ENCODE measurements at regions not wholly inside any gene's neighbourhood (a gene's known extent, or its start where the extent isn't known, plus 50 kb on each side); places are given as distances from the start of the nearest gene placed in this dataset.
A peak's percentile ranks its signal among the peaks of the same experiment; 100 is the strongest.

GRCh38 chr6:166688901-166689300, 61.9 kb upstream of the RPS6KA2 start:
- intact Hi-C loops (cut with DNase I), result no loop called here
- ATAC-seq, result no peak
- Histone ChIP-seq H3K36me3 (no peaks in the 10 kb centered on the region), H3K4me3 (no peak overlapping the region), H3K4me1 (peaks cover 6% of the 10 kb centered on the region), H3K27ac (no peak overlapping the region), H3K27me3 (no peaks in the 10 kb centered on the region), H3K9me3 (no peaks in the 10 kb centered on the region)
- no peak for TF ChIP-seq CTCF (IDR thresholded peaks at IDR 0.05)
- peak; percentile 32 for DNase-seq

- no peaks in the 10 kb centered on the region for H3K9me3 ChIP-seq
- ATAC-seq (no peak), DNase-seq (no peak)
- H3K4me1 ChIP-seq, result peaks cover 6% of the 10 kb centered on the region
- H3K27ac ChIP-seq, result no peak overlapping the region
- no peaks in the 10 kb centered on the region for H3K36me3 ChIP-seq
- intact Hi-C loops (cut with DNase I), result no loop called here
- H3K4me3 ChIP-seq, result no peak overlapping the region
- H3K27me3 ChIP-seq, result no peaks in the 10 kb centered on the region
- TF ChIP-seq CTCF (IDR thresholded peaks at IDR 0.05), result no peak
Measured at GRCh38 chr6:166687879-166688205, 60.8 kb upstream of the RPS6KA2 start.

- intact Hi-C loops (cut with DNase I), result no loop called here
- Histone ChIP-seq H3K36me3 (no peaks in the 10 kb centered on the region), H3K27ac (no peak overlapping the region), H3K9me3 (no peaks in the 10 kb centered on the region), H3K4me1 (peaks cover 6% of the 10 kb centered on the region), H3K27me3 (no peaks in the 10 kb centered on the region), H3K4me3 (no peak overlapping the region)
- ATAC-seq (no peak), DNase-seq (peak; percentile 50)
- no peak for TF ChIP-seq CTCF (IDR thresholded peaks at IDR 0.05)
Measured at GRCh38 chr6:166687070-166687878, 60.2 kb upstream of the RPS6KA2 start.

GRCh38 chr6:166686317-166686716, 59.3 kb upstream of the RPS6KA2 start:
- Histone ChIP-seq H3K27me3 (no peaks in the 10 kb centered on the region), H3K9me3 (no peaks in the 10 kb centered on the region), H3K27ac (no peak overlapping the region), H3K4me1 (no peaks in the 10 kb centered on the region), H3K4me3 (no peak overlapping the region), H3K36me3 (no peaks in the 10 kb centered on the region)
- ATAC-seq (no peak), DNase-seq (peak; percentile 44)
- no peak for TF ChIP-seq CTCF (IDR thresholded peaks at IDR 0.05)
- intact Hi-C loops (cut with DNase I), result no loop called here

- peak; percentile 21 for DNase-seq
Measured at GRCh38 chr6:166684866-166685265, 57.8 kb upstream of the RPS6KA2 start.

More at GRCh38 chr6:166684866-166685265, 57.8 kb upstream of the RPS6KA2 start:
- no peak overlapping the region for H3K27ac ChIP-seq
- ATAC-seq, result no peak
- H3K4me3 ChIP-seq, result no peak overlapping the region
- H3K27me3 ChIP-seq, result no peaks in the 10 kb centered on the region
- no peak for TF ChIP-seq CTCF (IDR thresholded peaks at IDR 0.05)
- H3K36me3 ChIP-seq, result no peaks in the 10 kb centered on the region
- H3K4me1 ChIP-seq, result no peaks in the 10 kb centered on the region
- intact Hi-C loops (cut with DNase I), result no loop called here
- H3K9me3 ChIP-seq, result no peaks in the 10 kb centered on the region

All from upper lobe of right lung (tissue), 1 donor.